Loucy (cell line): ENCODE measurements at regions not wholly inside any gene's neighbourhood (a gene's known extent, or its start where the extent isn't known, plus 50 kb on each side); places are given as distances from the start of the nearest gene placed in this dataset.

ENCODE experiments used
- H2AFZ ChIP-seq: fragments of 200-600 bp; sonication (generic); 2 replicates; pipeline ENCODE4 v1.6.0; 2016; ENCODE audit warnings: antibody characterized with exemption, mild to moderate bottlenecking, low read length, moderate library complexity
- H3F3A ChIP-seq: fragments of 200-600 bp; 2 replicates; pipeline ENCODE4 v1.6.0; 2016; ENCODE audit warnings: antibody characterized with exemption, low read depth, mild to moderate bottlenecking
- H3K27me3 ChIP-seq: fragments of 200-600 bp; sonication (generic); 2 replicates; pipeline ENCODE4 v1.6.1; 2014; ENCODE audit warnings: low read length, mild to moderate bottlenecking; ENCODE audit not compliant: insufficient read depth, poor library complexity, severe bottlenecking
- H3K36me3 ChIP-seq: fragments of 200-600 bp; sonication (generic); 2 replicates; pipeline ENCODE4 v1.6.1; 2016; ENCODE audit warnings: low read length; ENCODE audit not compliant: insufficient read depth
- H3K4me1 ChIP-seq: fragments of 200-600 bp; sonication (generic); 2 replicates; pipeline ENCODE4 v1.5.1; 2014; ENCODE audit warnings: low read length, mild to moderate bottlenecking; ENCODE audit not compliant: insufficient read depth, poor library complexity, severe bottlenecking
- H3K4me2 ChIP-seq: fragments of 200-600 bp; sonication (generic); 2 replicates; pipeline ENCODE4 v1.6.0; 2014; ENCODE audit warnings: antibody characterized with exemption, low read length, low read depth, mild to moderate bottlenecking; ENCODE audit not compliant: poor library complexity, severe bottlenecking
- H3K4me3 ChIP-seq: fragments of 200-600 bp; sonication (generic); 2 replicates; pipeline ENCODE4 v1.5.1; 2014; ENCODE audit warnings: low read length, mild to moderate bottlenecking, mixed read lengths; ENCODE audit not compliant: poor library complexity, severe bottlenecking
- H3K79me2 ChIP-seq: fragments of 200-600 bp; sonication (generic); 2 replicates; pipeline ENCODE4 v1.6.1; 2014; ENCODE audit warnings: low read length; ENCODE audit not compliant: insufficient read depth
- H3K9ac ChIP-seq: fragments of 200-600 bp; sonication (generic); 2 replicates; pipeline ENCODE4 v1.6.0; 2014; ENCODE audit warnings: mild to moderate bottlenecking, low read depth, low read length, moderate library complexity; ENCODE audit not compliant: poor library complexity, severe bottlenecking
- H3K9me2 ChIP-seq: fragments of 200-600 bp; sonication (generic); replicated peaks from 2 replicates; pipeline ENCODE4 v1.6.1; 2016; ENCODE audit warnings: low read depth, low read length, mixed read lengths
- H3K9me3 ChIP-seq: fragments of 200-600 bp; sonication (generic); 2 replicates; pipeline ENCODE4 v1.6.1; 2014; ENCODE audit warnings: mild to moderate bottlenecking, antibody characterized with exemption, low read length, low read depth; ENCODE audit not compliant: insufficient read depth
- H4K20me1 ChIP-seq: fragments of 200-600 bp; sonication (generic); 2 replicates; pipeline ENCODE4 v1.6.0; 2014; ENCODE audit warnings: antibody characterized with exemption, low read length, mild to moderate bottlenecking; ENCODE audit not compliant: insufficient read depth, poor library complexity, severe bottlenecking
- EZH2phosphoT487 ChIP-seq: fragments of 200-600 bp; IDR thresholded peaks from 2 replicates; pipeline ENCODE4 v1.6.1; 2018; ENCODE audit warnings: antibody characterized with exemption, mild to moderate bottlenecking, moderate library complexity, borderline replicate concordance
- TF ChIP-seq, protein P1 (sequence below): fragments of 200-600 bp; sonication (generic); conservative IDR thresholded peaks from 2 replicates; pipeline ENCODE4 v1.5.1; 2014; ENCODE audit warnings: mild to moderate bottlenecking, antibody characterized with exemption, low read length

DNA sequence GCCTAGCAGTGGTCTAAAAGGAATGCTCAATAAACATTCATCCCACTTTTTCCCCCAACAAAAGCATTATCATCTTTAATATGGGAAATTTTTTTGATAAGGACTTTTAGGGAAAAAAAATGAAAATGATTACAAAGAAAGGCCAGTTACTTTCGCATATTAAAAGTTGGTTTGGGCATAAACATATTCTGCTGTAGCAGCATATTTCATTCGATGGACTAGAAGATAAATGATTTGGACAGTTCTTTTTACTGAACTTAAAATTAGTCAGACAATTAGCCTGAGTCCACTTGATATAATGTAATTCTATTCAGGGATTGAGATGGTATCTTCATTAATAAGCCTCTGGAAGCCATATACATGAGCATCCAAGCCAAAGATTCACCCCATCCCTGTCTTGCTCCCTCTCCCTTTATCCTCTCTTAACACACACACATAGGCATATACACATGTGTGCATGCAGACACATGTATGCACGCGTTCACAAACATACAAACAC is 299.1 kb downstream of the NUAK1 start:
- no peaks in the 10 kb centered on the region for H3K27me3 ChIP-seq
- H2AFZ ChIP-seq, result no peak overlapping the region
- no peaks in the 10 kb centered on the region for H3F3A ChIP-seq
- H3K79me2 ChIP-seq, result no peaks in the 10 kb centered on the region
- no peaks in the 10 kb centered on the region for H3K9me2 ChIP-seq
- H3K4me3 ChIP-seq, result no peak overlapping the region
- no peak overlapping the region for H3K4me2 ChIP-seq
- H3K36me3 ChIP-seq, result no peaks in the 10 kb centered on the region
- TF ChIP-seq EZH2phosphoT487, result no peak
- TF ChIP-seq, protein P1, sequence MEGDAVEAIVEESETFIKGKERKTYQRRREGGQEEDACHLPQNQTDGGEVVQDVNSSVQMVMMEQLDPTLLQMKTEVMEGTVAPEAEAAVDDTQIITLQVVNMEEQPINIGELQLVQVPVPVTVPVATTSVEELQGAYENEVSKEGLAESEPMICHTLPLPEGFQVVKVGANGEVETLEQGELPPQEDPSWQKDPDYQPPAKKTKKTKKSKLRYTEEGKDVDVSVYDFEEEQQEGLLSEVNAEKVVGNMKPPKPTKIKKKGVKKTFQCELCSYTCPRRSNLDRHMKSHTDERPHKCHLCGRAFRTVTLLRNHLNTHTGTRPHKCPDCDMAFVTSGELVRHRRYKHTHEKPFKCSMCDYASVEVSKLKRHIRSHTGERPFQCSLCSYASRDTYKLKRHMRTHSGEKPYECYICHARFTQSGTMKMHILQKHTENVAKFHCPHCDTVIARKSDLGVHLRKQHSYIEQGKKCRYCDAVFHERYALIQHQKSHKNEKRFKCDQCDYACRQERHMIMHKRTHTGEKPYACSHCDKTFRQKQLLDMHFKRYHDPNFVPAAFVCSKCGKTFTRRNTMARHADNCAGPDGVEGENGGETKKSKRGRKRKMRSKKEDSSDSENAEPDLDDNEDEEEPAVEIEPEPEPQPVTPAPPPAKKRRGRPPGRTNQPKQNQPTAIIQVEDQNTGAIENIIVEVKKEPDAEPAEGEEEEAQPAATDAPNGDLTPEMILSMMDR, result no peak
- H4K20me1 ChIP-seq, result no peaks in the 10 kb centered on the region
- H3K9me3 ChIP-seq, result no peaks in the 10 kb centered on the region
- no peaks in the 10 kb centered on the region for H3K4me1 ChIP-seq
- H3K9ac ChIP-seq, result no peak overlapping the region

DNA sequence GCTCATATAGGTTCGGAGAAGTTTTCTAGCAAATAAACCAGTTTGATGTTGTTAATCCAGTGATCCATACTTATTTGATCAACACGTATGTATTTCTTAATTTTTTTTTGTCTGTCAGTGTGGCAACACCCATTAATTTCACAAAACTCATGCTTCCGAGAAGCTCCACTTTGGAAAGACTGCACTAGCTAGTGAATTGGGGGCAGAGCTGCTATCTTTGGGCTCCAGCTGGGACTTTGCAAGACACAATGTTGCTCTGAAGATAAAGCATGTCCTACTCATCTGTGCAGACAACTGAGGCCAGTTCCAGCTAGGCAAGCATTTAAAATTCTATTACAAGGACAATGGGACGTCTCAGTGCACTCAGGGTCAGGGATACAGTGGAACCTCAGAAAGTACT is 298.4 kb downstream of the NUAK1 start:
- Histone ChIP-seq H3K27me3 (no peaks in the 10 kb centered on the region), H3K4me1 (no peaks in the 10 kb centered on the region), H3K36me3 (no peaks in the 10 kb centered on the region), H3K9me3 (no peaks in the 10 kb centered on the region), H3K4me2 (no peak overlapping the region), H2AFZ (no peak overlapping the region), H3F3A (no peaks in the 10 kb centered on the region), H4K20me1 (no peaks in the 10 kb centered on the region), H3K79me2 (no peaks in the 10 kb centered on the region), H3K9me2 (no peaks in the 10 kb centered on the region), H3K9ac (no peak overlapping the region), H3K4me3 (no peak overlapping the region)
- TF ChIP-seq, protein P1, result no peak
- no peak for TF ChIP-seq EZH2phosphoT487

DNA sequence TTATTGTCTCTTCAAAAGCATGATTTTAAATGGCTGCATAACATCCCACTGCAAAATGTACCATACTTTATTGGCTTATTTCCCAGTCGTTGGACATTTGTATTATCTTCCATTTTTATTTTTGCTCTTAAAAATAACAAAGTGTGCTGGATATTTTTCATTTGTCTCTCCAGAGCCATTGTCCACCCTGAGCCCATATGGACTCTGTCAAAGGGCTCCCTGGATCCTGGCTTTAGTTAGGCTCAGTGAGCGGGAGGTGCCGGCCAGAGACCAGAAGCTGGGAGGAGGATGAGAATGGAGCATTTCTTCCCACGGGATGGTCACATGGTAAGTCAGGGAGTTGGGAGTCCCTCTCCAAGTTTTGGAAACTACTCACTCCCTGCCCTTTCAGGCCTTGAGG is 296.9 kb downstream of the NUAK1 start:
- TF ChIP-seq EZH2phosphoT487, result no peak
- TF ChIP-seq, protein P1, result no peak
- Histone ChIP-seq H3K4me3 (no peak overlapping the region), H3K27me3 (no peaks in the 10 kb centered on the region), H4K20me1 (no peaks in the 10 kb centered on the region), H3K9ac (no peak overlapping the region), H3K4me2 (no peak overlapping the region), H2AFZ (no peak overlapping the region), H3F3A (no peaks in the 10 kb centered on the region), H3K79me2 (no peaks in the 10 kb centered on the region), H3K9me3 (no peaks in the 10 kb centered on the region), H3K4me1 (no peaks in the 10 kb centered on the region), H3K36me3 (no peaks in the 10 kb centered on the region), H3K9me2 (no peaks in the 10 kb centered on the region)
